K562 (cell line): ENCODE measurements at regions not wholly inside any gene's neighbourhood (a gene's known extent, or its start where the extent isn't known, plus 50 kb on each side); places are given as distances from the start of the nearest gene placed in this dataset.

Experiments
- ATAC-seq: fragments of 200-7000 bp; cut with Tn5 transposase; 3 replicates; pipeline ENCODE4 v1.9.1; 2020; ENCODE audit warnings: moderate library complexity
- BruUV-seq: library from RNA; stranded (reverse); fragments of 400-500 nt; replicated peaks from 2 replicates; lab custom pipeline; 2021; lab: Mats Ljungman, UMichigan
- CTCF ChIA-PET: fragments of 300-600 bp; formaldehyde crosslinking; extraction: SDS; loops from one replicate; lab custom pipeline; 2021; ENCODE audit warnings: low intra/inter-chr PET ratio; lab: Yijun Ruan, JAX
- POLR2A ChIA-PET: fragments of 300-600, 350-650 bp; sonication (Branson Sonifier 250); formaldehyde crosslinking; extraction: SDS; loops from one replicate; lab custom pipeline; 2021; ENCODE audit warnings: antibody characterized with exemption, inconsistent platforms; lab: Yijun Ruan, JAX
- DNase-seq, 4 experiments: peaks; one replicate each; pipeline versions ENCODE4 v3.0.0 to v3.0.0-alpha.2; 2011 to 2018; ENCODE audit warnings: low spot score in 3 of 4, mixed read lengths in 3 of 4; ENCODE audit errors: extremely low read depth in 1 of 4
- FAIRE-seq: peaks from 2 replicates; lab custom pipeline; 2011; peaks lifted over from hg19 to GRCh38; lab: Jason Lieb, UNC
- H2AFZ ChIP-seq: 2 replicates; pipeline ENCODE4 v1.6.0; 2011; ENCODE audit warnings: low read depth, low read length, control low read depth, inconsistent platforms
- H3K27ac ChIP-seq: fragments of 200-600 bp; 3 replicates; pipeline ENCODE4 v1.8.0; 2011; ENCODE audit warnings: low read depth, mild to moderate bottlenecking, control low read depth, inconsistent platforms, low read length, moderate library complexity, mixed read lengths; ENCODE audit errors: extremely low read depth
- H3K27me3 ChIP-seq, 2 experiments: fragments of 300-600 bp in 1 of 2; 2 replicates in 1 of 2; 3 replicates in 1 of 2; pipeline versions ENCODE4 v1.6.0 to v1.8.0; 2011; ENCODE audit warnings: inconsistent platforms in 2 of 2, low read length in 2 of 2, mild to moderate bottlenecking in 1 of 2, mixed read lengths in 1 of 2, moderate library complexity in 1 of 2; ENCODE audit not compliant: control insufficient read depth in 2 of 2, insufficient read depth in 2 of 2
- H3K36me3 ChIP-seq: fragments of 300-600 bp; 3 replicates; pipeline ENCODE4 v1.8.0; 2011; ENCODE audit warnings: mild to moderate bottlenecking, low read length, inconsistent platforms; ENCODE audit not compliant: control insufficient read depth, insufficient read depth
- H3K4me1 ChIP-seq, 2 experiments: fragments of 200-600 bp in 1 of 2; replicated peaks in 1 of 2; 2 replicates in 1 of 2; 3 replicates in 1 of 2; pipeline versions ENCODE4 v1.5.1 to v1.8.0; 2011; ENCODE audit warnings: inconsistent platforms in 2 of 2, low read length in 2 of 2, mild to moderate bottlenecking in 1 of 2, mixed read lengths in 1 of 2, moderate library complexity in 1 of 2; ENCODE audit not compliant: control insufficient read depth in 2 of 2, insufficient read depth in 2 of 2
- H3K4me2 ChIP-seq: 2 replicates; pipeline ENCODE4 v1.6.1; 2011; ENCODE audit warnings: low read length, control low read depth, inconsistent platforms, mixed read lengths; ENCODE audit not compliant: insufficient read depth
- H3K4me3 ChIP-seq: fragments of 200-600 bp; sonication (generic), shearing (Covaris generic); 2 replicates; pipeline ENCODE4 v1.5.1; 2016; ENCODE audit warnings: control low read depth, inconsistent platforms
- H3K79me2 ChIP-seq: fragments of 200-600 bp; 3 replicates; pipeline ENCODE4 v1.8.0; 2011; ENCODE audit warnings: low read length, inconsistent platforms; ENCODE audit not compliant: control insufficient read depth, insufficient read depth
- H3K9ac ChIP-seq, 2 experiments: 2 replicates each; pipeline versions ENCODE4 v1.6.0 to v1.6.1; 2011; ENCODE audit warnings: low read depth in 2 of 2, low read length in 2 of 2, control low read depth in 1 of 2, inconsistent platforms in 1 of 2, mild to moderate bottlenecking in 1 of 2, mixed read lengths in 1 of 2; ENCODE audit not compliant: insufficient read depth in 1 of 2
- H3K9me1 ChIP-seq: one replicate; pipeline ENCODE4 v1.6.0; 2011; ENCODE audit warnings: inconsistent platforms, mild to moderate bottlenecking, low read length, moderate library complexity; ENCODE audit not compliant: control insufficient read depth, insufficient read depth
- H3K9me3 ChIP-seq: replicated peaks from 2 replicates; pipeline ENCODE4 v1.5.1; 2011; ENCODE audit warnings: low read depth, low read length, inconsistent platforms; ENCODE audit not compliant: control insufficient read depth, insufficient read depth
- H4K20me1 ChIP-seq: replicated peaks from 2 replicates; pipeline ENCODE4 v1.6.1; 2011; ENCODE audit warnings: low read length, inconsistent platforms, mixed read lengths; ENCODE audit not compliant: control insufficient read depth, insufficient read depth
- CTBP1 ChIP-seq: fragments of 450-650 bp; IDR thresholded peaks from 2 replicates; pipeline ENCODE4 v1.6.1; 2016; ENCODE audit warnings: borderline replicate concordance
- JUND ChIP-seq, 2 experiments: IDR thresholded peaks; 2 replicates in 1 of 2; 3 replicates in 1 of 2; pipeline ENCODE4 v1.6.1; 2011; ENCODE audit warnings: borderline replicate concordance in 2 of 2, low read depth in 2 of 2, low read length in 2 of 2, improper control_type of control experiment in 1 of 2, missing biosample characterization in 1 of 2, missing genetic modification characterization in 1 of 2, missing genetic modification reagents in 1 of 2
- MEF2D ChIP-seq: conservative IDR thresholded peaks from 2 replicates; pipeline ENCODE4 v1.6.1; 2016; ENCODE audit warnings: low read depth, missing genetic modification characterization, missing compliant biosample characterization
- POLR2AphosphoS2 ChIP-seq: IDR thresholded peaks from 2 replicates; pipeline ENCODE4 v1.6.1; 2012; ENCODE audit warnings: low read length, improper control_type of control experiment
- TARDBP ChIP-seq: fragments of 450-650 bp; IDR thresholded peaks from 2 replicates; pipeline ENCODE4 v1.6.1; 2016
- ZNF197 ChIP-seq: fragments of 200-800 bp; sonication (Bioruptor generic); IDR thresholded peaks from 2 replicates; pipeline ENCODE4 v1.6.1; 2016; ENCODE audit warnings: low read depth, missing genetic modification characterization, missing compliant biosample characterization
- WGBS: fragments of 100-300 bp; shearing (Covaris generic); methylation state at CpG from one replicate; pipeline ENCODE4 v1.1.6; 2016; ENCODE audit warnings: low coverage, mixed read lengths; ENCODE audit not compliant: insufficient coverage; ENCODE audit errors: missing lambda C conversion rate; 5-methylcytosine and 5-hydroxymethylcytosine counted together
- in situ Hi-C: fragments of 300-500 bp; cut with MboI; formaldehyde crosslinking; loops from 4 replicates; pipeline ENCODE4 v1.15.0; 2018; ENCODE audit warnings: inconsistent platforms, mixed read lengths
- intact Hi-C: fragments of 100-400 bp; cut with micrococcal nuclease; formaldehyde crosslinking; loops from 2 replicates; pipeline ENCODE4 v1.14.2; 2022
- TF ChIP-seq, protein P1 (sequence below): fragments of 250-450 bp; sonication (Bioruptor Pico); IDR thresholded peaks from 2 replicates; pipeline ENCODE4 v1.8.0; 2022; ENCODE audit warnings: inconsistent platforms
- TF ChIP-seq, protein P2 (sequence below): sonication (generic); formaldehyde crosslinking; IDR thresholded peaks from 2 replicates; pipeline ENCODE4 v1.8.1; 2023; ENCODE audit warnings: missing genetic modification reagents, mild to moderate bottlenecking, borderline replicate concordance
- TF ChIP-seq, protein P3 (sequence below): fragments of 250-450 bp; sonication (Bioruptor Pico); IDR thresholded peaks from 2 replicates; pipeline ENCODE4 v1.5.0; 2020; ENCODE audit warnings: mild to moderate bottlenecking, borderline replicate concordance
- TF ChIP-seq, protein P4 (sequence below): fragments of 450-650 bp; formaldehyde crosslinking; IDR thresholded peaks from 2 replicates; pipeline ENCODE4 v1.4.0; 2020; ENCODE audit warnings: mild to moderate bottlenecking, moderate library complexity

DNA sequence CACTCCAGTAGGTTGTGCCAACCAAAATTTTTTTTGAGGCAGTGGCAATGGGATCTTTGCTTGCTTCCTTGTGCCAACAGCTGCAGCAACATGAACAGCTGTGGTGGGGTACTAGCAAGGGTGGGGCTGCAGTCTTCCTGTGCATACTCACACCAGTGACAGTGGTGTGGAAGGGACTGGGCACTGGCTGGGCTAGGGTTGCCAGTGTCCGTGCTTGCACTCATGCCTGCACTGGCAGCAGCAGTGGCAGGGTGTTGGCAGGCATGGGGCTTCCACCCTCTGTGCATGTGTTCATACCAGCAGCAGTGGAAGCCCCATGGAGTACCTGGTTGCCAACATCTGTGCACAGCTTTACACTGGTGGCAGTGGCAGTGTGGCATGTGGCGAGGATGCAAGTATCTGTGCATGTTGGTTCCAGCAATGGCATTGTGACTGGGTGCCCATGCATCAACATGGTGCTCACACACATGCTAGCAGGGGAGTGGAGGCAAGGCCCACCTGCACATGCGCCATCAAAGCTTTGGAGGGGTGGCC lies 1312.6 kb downstream of the PCDH18 start (continued):
- TF ChIP-seq, protein P1, sequence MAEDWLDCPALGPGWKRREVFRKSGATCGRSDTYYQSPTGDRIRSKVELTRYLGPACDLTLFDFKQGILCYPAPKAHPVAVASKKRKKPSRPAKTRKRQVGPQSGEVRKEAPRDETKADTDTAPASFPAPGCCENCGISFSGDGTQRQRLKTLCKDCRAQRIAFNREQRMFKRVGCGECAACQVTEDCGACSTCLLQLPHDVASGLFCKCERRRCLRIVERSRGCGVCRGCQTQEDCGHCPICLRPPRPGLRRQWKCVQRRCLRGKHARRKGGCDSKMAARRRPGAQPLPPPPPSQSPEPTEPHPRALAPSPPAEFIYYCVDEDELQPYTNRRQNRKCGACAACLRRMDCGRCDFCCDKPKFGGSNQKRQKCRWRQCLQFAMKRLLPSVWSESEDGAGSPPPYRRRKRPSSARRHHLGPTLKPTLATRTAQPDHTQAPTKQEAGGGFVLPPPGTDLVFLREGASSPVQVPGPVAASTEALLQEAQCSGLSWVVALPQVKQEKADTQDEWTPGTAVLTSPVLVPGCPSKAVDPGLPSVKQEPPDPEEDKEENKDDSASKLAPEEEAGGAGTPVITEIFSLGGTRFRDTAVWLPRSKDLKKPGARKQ = no peak
- TF ChIP-seq ZNF197 (CRISPR knock-in tag) (no peak), CTBP1 (no peak), MEF2D (tag) (no peak)

DNA sequence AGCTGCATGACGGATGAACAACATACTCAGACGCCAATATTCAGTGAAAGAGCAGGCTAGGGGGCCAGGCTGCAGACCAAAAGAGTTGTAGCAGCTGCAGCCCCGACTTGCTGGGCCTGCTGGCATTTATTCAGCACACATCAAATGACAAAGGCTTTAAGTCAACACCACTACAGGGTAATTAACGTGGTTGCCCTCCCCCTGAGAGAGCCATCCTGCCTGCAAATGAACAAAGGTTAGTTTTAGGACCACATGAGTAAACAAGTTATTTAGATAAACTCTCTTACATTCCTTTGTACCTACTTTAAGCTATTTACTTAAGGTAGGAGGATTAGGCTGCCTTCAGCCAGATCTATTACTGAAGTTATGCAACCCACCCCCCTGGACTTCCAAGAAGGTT lies 1329.1 kb downstream of the PCDH18 start:
- Histone ChIP-seq H3K36me3 (no peaks in the 10 kb centered on the region), H2AFZ (no peak overlapping the region), H3K79me2 (no peaks in the 10 kb centered on the region), H3K4me3 (no peak overlapping the region), H3K9ac (no peak overlapping the region), H3K4me1 (no peaks in the 10 kb centered on the region), H3K4me2 (no peak overlapping the region), H3K27me3 (no peaks in the 10 kb centered on the region), H4K20me1 (no peaks in the 10 kb centered on the region), H3K27ac (no peak overlapping the region), H3K9me3 (no peaks in the 10 kb centered on the region), H3K9me1 (no peaks in the 10 kb centered on the region)
- no TSS peak for BruUV-seq
- DNase-seq = no peak
- ChIA-PET CTCF (no interaction called here), POLR2A (no interaction called here)
- no peak for FAIRE-seq
- in situ Hi-C loops = no loop called here
- intact Hi-C loops = no loop called here
- WGBS = 0% methylated on average over 4 of the region's 4 CpGs
- no peak for ATAC-seq
- TF ChIP-seq, protein P2, sequence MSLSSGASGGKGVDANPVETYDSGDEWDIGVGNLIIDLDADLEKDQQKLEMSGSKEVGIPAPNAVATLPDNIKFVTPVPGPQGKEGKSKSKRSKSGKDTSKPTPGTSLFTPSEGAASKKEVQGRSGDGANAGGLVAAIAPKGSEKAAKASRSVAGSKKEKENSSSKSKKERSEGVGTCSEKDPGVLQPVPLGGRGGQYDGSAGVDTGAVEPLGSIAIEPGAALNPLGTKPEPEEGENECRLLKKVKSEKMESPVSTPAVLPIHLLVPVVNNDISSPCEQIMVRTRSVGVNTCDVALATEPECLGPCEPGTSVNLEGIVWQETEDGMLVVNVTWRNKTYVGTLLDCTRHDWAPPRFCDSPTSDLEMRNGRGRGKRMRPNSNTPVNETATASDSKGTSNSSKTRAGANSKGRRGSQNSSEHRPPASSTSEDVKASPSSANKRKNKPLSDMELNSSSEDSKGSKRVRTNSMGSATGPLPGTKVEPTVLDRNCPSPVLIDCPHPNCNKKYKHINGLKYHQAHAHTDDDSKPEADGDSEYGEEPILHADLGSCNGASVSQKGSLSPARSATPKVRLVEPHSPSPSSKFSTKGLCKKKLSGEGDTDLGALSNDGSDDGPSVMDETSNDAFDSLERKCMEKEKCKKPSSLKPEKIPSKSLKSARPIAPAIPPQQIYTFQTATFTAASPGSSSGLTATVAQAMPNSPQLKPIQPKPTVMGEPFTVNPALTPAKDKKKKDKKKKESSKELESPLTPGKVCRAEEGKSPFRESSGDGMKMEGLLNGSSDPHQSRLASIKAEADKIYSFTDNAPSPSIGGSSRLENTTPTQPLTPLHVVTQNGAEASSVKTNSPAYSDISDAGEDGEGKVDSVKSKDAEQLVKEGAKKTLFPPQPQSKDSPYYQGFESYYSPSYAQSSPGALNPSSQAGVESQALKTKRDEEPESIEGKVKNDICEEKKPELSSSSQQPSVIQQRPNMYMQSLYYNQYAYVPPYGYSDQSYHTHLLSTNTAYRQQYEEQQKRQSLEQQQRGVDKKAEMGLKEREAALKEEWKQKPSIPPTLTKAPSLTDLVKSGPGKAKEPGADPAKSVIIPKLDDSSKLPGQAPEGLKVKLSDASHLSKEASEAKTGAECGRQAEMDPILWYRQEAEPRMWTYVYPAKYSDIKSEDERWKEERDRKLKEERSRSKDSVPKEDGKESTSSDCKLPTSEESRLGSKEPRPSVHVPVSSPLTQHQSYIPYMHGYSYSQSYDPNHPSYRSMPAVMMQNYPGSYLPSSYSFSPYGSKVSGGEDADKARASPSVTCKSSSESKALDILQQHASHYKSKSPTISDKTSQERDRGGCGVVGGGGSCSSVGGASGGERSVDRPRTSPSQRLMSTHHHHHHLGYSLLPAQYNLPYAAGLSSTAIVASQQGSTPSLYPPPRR (CRISPR knock-in tag) = no peak
- TF ChIP-seq POLR2AphosphoS2 (no peak), TARDBP (no peak), JUND (IDR thresholded peaks at IDR 0.05; ENCODE audit: borderline replicate concordance, low read depth, low read length) (no peak), JUND (tag; IDR thresholded peaks at IDR 0.05; ENCODE audit: borderline replicate concordance, low read depth, low read length) (no peak)
- TF ChIP-seq, protein P3, sequence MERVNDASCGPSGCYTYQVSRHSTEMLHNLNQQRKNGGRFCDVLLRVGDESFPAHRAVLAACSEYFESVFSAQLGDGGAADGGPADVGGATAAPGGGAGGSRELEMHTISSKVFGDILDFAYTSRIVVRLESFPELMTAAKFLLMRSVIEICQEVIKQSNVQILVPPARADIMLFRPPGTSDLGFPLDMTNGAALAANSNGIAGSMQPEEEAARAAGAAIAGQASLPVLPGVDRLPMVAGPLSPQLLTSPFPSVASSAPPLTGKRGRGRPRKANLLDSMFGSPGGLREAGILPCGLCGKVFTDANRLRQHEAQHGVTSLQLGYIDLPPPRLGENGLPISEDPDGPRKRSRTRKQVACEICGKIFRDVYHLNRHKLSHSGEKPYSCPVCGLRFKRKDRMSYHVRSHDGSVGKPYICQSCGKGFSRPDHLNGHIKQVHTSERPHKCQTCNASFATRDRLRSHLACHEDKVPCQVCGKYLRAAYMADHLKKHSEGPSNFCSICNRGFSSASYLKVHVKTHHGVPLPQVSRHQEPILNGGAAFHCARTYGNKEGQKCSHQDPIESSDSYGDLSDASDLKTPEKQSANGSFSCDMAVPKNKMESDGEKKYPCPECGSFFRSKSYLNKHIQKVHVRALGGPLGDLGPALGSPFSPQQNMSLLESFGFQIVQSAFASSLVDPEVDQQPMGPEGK = no peak
- TF ChIP-seq, protein P4, sequence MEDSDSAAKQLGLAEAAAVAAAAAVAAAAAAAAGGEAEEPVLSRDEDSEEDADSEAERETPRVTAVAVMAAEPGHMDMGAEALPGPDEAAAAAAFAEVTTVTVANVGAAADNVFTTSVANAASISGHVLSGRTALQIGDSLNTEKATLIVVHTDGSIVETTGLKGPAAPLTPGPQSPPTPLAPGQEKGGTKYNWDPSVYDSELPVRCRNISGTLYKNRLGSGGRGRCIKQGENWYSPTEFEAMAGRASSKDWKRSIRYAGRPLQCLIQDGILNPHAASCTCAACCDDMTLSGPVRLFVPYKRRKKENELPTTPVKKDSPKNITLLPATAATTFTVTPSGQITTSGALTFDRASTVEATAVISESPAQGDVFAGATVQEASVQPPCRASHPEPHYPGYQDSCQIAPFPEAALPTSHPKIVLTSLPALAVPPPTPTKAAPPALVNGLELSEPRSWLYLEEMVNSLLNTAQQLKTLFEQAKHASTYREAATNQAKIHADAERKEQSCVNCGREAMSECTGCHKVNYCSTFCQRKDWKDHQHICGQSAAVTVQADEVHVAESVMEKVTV (CRISPR knock-in tag) = no peak
